HG03521 (cell line): ENCODE measurements at regions not wholly inside any gene's neighbourhood (a gene's known extent, or its start where the extent isn't known, plus 50 kb on each side); places are given as distances from the start of the nearest gene placed in this dataset.

Experiments
- ATAC-seq: cut with Tn5 transposase; IDR thresholded peaks from one replicate; pipeline ENCODE4 v1.9.1; 2021; ENCODE audit warnings: mild to moderate bottlenecking, moderate library complexity; ENCODE audit not compliant: unreplicated experiment

DNA sequence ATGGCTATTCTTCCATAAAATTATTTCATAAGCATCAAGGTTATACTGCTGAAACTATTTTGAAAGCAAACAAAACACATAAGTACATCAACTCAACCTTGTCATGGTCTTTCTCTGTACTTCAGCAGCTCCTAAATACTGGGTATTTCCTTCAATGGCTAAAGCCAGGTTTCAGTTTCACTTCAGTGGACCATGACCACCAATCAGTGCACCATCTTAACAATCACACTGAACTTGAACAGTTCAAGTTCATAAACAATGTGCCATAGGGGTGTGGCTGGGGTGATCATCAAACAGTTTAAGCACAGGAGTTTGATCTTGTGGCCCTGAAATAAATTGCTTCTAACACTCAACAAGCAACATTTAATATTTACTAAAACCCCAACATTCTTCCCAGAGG is 124.1 kb upstream of the FIGN start:
- ATAC-seq, result no peak

- ATAC-seq, result no peak
Measured at GRCh38 chr2:163856941-163857340, 121.1 kb upstream of the FIGN start.

DNA sequence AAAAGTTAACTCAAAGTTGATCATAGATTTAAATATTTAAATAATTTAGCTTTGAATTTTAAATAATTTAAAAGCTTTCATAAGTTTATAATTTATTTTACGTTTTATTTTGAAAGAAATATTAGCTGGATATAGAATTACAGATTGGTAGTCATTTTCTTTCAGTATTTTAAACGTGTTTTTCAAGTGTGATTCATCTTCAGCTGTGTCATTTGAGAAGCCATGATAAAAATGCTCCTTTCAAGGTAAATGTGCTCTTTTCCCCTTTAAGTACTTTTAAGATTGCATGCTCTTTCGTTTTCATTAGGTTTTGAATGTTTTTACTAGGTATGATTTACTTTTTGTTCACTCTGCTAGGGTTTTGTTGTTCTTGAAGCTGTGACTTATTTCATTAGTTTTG is 116.8 kb upstream of the FIGN start:
- ATAC-seq, result no peak

DNA sequence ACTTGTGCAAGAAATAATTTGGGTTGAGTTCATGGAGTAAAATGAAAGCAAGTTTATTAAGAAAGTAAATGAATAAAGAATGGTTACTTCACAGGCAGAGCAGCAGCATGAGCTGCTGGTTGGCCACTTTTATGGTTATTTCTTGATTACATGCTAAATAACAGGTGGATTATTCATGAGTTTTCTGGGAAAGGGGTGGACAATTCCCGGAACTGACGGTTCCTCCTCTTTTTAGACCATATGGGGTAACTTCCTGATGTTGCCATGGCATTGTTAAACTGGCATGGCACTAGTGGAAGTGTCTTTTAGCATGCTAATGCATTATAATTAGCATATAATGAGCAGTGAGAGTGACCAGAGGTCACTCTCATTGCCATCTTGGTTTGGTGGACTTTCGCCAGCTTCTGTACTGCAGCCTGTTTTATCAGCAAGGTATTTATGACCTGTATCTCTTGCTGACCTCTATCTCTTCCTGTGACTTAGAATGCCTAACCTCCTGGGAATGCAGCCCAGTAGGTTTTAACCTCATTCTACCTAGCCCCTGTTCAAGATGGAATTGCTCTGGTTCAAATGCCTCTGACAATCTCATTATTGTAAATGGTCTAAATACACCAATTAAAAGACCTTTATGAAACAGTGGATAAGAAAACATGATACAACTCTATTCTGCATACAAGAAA is 114.1 kb upstream of the FIGN start:
- no peak for ATAC-seq

- no peak for ATAC-seq
Measured at GRCh38 chr2:163838890-163839289, 103.1 kb upstream of the FIGN start.

DNA sequence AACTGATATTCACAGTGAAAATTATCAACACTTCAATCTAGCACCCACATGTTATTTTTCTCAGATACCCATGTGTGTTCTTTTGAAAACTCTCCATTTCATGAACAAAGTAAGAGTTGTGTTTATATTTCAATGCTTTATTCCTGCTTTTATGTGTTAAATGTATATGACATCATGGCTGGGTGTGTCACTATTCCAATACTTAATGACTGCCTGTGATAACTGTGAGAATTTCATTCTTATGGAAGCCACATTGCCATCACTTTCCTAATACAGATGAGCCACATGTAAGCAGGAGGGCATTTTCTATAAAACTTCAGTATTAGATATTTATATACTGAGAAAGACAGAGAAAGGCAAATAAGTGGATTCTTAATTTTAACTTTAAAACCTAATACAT is 100.4 kb upstream of the FIGN start:
- ATAC-seq, result no peak

GRCh38 chr2:163834841-163835240 is 99.0 kb upstream of the FIGN start:
- no peak for ATAC-seq

DNA sequence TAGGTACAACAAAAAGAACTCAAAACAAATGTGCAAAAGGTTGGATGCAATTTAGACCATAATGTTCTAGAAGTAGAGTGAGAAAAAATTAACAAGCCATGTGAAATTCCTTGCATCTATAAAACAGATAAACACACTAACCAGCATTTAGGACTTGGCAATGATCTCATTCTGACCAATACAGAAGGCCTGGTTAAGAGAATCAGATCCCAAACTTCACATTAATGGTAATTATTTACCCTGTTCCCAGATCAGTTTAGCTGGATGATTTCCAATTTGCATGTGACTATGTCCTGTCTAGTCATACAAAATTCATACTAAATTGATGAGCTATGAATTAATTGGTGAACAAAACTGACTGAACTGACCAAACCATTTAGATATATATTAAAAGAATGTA is 98.4 kb upstream of the FIGN start:
- ATAC-seq, result no peak

DNA sequence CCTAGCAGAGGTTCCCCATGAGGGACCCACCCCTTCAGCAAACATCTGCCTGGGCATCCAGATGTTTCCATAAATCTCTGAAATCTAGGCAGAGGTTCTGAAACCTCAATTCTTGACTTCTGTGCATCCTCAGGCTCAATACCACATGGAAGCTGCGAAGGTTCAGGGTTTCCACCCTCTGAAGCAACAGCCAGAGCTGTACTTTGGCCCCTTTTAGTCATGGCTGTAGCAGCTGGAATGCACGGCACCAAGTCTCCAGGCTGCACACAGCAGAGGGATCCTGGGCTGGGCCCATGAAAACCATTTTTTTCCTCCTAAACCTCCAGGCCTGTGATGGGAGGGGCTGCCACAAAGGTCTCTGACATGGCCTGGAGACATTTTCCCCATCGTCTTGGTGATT is 93.0 kb upstream of the FIGN start:
- ATAC-seq, result no peak

- no peak for ATAC-seq
Measured at GRCh38 chr2:163822033-163822432, 86.2 kb upstream of the FIGN start.

DNA sequence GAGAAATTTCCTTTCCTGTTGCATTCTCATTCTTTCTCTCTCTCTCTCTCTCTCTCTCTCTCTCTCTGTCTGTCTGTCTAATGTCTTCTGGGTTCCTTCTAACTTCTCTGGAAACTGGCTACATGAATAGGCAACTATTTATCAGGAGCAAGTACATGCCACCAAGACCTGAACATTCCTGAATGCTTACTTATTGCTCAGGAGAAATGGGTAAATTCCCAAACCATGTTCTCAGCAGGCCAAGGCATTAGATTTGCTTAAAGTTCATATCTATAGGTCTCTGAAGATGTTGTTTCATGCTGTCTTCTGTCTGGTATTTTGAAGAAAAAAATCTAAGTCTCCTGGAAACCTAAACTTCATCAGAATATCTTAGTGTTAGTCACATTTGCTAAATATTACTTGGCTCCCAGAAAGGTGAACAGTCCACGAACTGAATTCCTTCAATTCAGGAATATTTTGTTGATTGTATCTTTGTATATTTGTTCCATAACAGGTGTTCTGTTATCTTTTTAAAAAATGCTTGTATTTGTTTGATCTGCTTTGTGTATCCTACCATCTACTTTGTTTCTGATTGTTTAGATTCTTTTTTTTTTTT is 77.2 kb upstream of the FIGN start:
- no peak for ATAC-seq

DNA sequence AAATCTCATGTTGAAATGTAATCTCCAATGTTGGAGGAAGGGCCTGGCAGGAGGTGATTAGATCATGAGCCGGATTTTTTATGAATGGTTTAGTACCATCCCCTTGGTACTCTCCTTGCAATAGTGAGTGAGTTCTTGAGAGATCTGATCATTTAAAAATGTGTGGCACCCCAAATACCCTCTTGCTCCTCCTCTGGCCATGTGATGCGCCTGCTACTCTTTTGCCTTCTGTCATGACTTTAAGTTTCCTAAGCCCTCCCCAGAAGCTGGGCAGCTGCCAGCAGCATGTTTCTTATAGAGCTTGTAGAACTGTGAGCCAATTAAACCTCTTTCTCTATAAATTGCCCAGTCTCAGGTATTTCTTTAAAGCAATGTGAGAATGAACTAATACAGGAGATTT is 72.6 kb upstream of the FIGN start:
- ATAC-seq, result no peak

GRCh38 chr2:163802284-163802683 is 66.5 kb upstream of the FIGN start:
- ATAC-seq, result no peak

DNA sequence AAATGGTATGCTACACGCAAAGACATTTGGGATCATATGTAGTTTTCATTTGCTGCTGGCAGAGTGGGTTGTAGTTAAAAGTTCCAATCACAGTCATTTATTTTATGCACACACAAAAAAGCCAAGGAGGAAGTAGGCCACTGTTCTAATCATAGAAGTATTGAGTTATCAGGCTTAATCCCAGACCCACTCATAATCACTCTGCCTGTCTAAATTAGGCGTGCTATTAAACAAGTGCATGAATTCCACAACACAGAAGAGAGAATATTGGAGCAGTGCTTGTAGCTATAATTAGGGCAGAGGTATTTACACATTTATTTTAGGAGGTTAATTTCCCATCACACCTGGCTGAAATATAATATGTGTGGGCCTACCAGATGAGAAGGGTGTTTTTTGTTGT is 65.7 kb upstream of the FIGN start:
- no peak for ATAC-seq

GRCh38 chr2:163800951-163801381 is 65.2 kb upstream of the FIGN start:
- no peak for ATAC-seq

GRCh38 chr2:163799807-163800206 is 64.0 kb upstream of the FIGN start:
- ATAC-seq, result no peak

DNA sequence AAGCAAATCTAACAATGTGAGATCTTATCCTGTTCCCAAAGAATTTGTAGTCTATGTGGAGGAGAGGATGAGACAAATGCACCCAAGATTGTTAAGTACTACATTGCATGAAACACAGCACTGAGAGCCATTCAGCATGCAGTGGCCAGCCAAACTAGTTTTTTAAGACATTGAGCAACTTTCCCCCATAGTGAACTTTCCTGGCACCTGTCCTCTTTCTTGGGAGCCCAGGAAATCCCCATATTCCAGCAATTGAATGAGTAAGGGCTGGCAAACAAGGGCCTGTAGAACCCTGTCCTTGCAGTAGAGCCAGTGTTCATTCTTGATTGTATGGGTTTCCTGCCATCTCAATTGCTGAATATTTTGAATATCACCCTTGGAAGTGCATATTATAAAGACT is 58.8 kb upstream of the FIGN start:
- ATAC-seq, result no peak
